Breast epithelium (tissue), 4 donors: ENCODE measurements at regions not wholly inside any gene's neighbourhood (a gene's known extent, or its start where the extent isn't known, plus 50 kb on each side); places are given as distances from the start of the nearest gene placed in this dataset.

Experiments used
- DNase-seq, 2 donors: peaks; one replicate each; pipeline ENCODE4 v3.0.0-alpha.2; 2019; ENCODE audit warnings: low spot score in 2 of 2
- H3K27ac ChIP-seq, 2 donors: fragments of 200-600 bp; sonication (generic) in 1 of 2; one replicate each; pipeline ENCODE4 v1.5.1; 2016 to 2019; ENCODE audit warnings: mild to moderate bottlenecking in 1 of 2
- H3K27me3 ChIP-seq, 2 donors: fragments of 200-600 bp; sonication (generic) in 1 of 2; one replicate each; pipeline versions ENCODE4 v1.5.1 to v1.6.0; 2017 to 2019; ENCODE audit warnings: control low read depth in 1 of 2, mild to moderate bottlenecking in 1 of 2
- H3K36me3 ChIP-seq: fragments of 200-600 bp; one replicate; pipeline ENCODE4 v1.5.1; 2019
- H3K4me1 ChIP-seq, 2 donors: fragments of 200-600 bp; sonication (generic); one replicate each; pipeline ENCODE4 v1.5.1; 2016 to 2019; ENCODE audit warnings: control low read depth in 1 of 2
- H3K4me3 ChIP-seq, 3 donors: fragments of 200-600 bp; sonication (generic); 1 replicate in 2 of 3; 2 replicates in 1 of 3; pipeline ENCODE4 v1.5.1; 2016 to 2019; ENCODE audit warnings: mild to moderate bottlenecking in 3 of 3, moderate library complexity in 2 of 3
- H3K9me3 ChIP-seq, 2 donors: fragments of 200-600 bp; sonication (generic) in 1 of 2; one replicate each; pipeline ENCODE4 v1.5.1; 2016 to 2019; ENCODE audit warnings: control low read depth in 1 of 2
- POLR2A ChIP-seq: fragments of 450-650 bp; IDR thresholded peaks from one replicate; pipeline ENCODE4 v1.6.1; 2016; ENCODE audit warnings: antibody characterized with exemption, mild to moderate bottlenecking, moderate library complexity
- POLR2AphosphoS5 ChIP-seq, 3 donors: sonication (generic); formaldehyde crosslinking; IDR thresholded peaks; one replicate each; pipeline ENCODE4 v1.6.1; 2017; ENCODE audit warnings: antibody characterized with exemption in 3 of 3
- intact Hi-C: fragments of 100-400 bp; cut with DNase I; formaldehyde crosslinking; loops from one replicate; pipeline ENCODE4 v1.15.1; 2023; ENCODE audit warnings: low total_unique reads
- TF ChIP-seq, protein P1 (sequence below), 3 donors: fragments of 450-650 bp; IDR thresholded peaks; one replicate each; pipeline ENCODE4 v1.5.1; 2016 to 2017; ENCODE audit warnings: antibody characterized with exemption in 3 of 3, mild to moderate bottlenecking in 3 of 3, moderate library complexity in 3 of 3

DNA sequence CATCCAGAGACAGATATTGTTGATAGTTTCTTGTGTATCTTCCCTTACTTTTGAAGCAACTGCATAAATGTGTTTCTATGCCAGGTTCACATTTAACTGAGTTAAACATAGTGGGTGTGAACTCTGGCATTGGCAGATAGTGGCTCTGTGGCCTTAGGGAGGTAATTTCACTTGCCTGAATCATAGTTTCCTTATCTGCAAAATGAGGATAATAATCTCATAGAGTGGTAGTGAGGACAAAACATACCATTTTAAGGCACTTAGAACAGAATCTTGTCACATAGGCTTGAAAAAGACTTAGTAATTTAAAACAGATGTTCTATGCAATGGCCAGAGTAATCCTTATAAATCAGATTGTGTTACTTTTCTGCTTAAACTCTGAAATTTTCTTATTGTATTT is 56.4 kb upstream of the SYN3 start:
- intact Hi-C loops, result no loop called here
- TF ChIP-seq POLR2A, result no peak
- TF ChIP-seq, protein P1, sequence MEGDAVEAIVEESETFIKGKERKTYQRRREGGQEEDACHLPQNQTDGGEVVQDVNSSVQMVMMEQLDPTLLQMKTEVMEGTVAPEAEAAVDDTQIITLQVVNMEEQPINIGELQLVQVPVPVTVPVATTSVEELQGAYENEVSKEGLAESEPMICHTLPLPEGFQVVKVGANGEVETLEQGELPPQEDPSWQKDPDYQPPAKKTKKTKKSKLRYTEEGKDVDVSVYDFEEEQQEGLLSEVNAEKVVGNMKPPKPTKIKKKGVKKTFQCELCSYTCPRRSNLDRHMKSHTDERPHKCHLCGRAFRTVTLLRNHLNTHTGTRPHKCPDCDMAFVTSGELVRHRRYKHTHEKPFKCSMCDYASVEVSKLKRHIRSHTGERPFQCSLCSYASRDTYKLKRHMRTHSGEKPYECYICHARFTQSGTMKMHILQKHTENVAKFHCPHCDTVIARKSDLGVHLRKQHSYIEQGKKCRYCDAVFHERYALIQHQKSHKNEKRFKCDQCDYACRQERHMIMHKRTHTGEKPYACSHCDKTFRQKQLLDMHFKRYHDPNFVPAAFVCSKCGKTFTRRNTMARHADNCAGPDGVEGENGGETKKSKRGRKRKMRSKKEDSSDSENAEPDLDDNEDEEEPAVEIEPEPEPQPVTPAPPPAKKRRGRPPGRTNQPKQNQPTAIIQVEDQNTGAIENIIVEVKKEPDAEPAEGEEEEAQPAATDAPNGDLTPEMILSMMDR (IDR thresholded peaks at IDR 0.05), result no peak
- no peak for TF ChIP-seq POLR2AphosphoS5 (IDR thresholded peaks at IDR 0.05)

DNA sequence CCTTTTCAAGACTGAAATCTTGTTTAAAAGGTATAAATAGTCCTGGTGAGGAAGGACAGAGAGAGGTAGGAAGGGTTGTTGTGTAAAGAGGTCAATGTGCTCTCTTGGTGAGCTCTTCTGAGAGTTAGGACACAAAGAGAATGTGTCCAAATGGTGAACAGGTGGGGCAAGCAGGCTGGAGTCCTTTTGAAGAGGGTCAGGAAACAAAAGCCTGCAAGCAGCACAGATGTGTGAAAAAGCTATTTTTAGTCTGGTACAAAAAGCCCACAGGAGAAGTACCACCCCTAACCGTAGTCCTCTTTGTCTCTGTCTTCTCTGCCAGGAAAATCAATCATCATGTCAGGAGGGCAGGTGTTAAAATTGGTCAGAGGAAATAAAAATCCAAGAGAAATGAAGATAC is 54.4 kb upstream of the SYN3 start:
- no peak for DNase-seq
- intact Hi-C loops, result no loop called here
- Histone ChIP-seq H3K9me3 (no peaks in the 10 kb centered on the region), H3K4me1 (no peaks in the 10 kb centered on the region), H3K27me3 (no peaks in the 10 kb centered on the region), H3K36me3 (no peaks in the 10 kb centered on the region), H3K4me3 (no peak overlapping the region), H3K27ac (no peak overlapping the region)
- TF ChIP-seq, protein P1 (IDR thresholded peaks at IDR 0.05), result no peak
- no peak for TF ChIP-seq POLR2A
- TF ChIP-seq POLR2AphosphoS5 (IDR thresholded peaks at IDR 0.05), result no peak

More for the DNA sequence above, 56.4 kb upstream of the SYN3 start:
- H3K27me3 ChIP-seq, result no peaks in the 10 kb centered on the region
- H3K36me3 ChIP-seq, result no peaks in the 10 kb centered on the region
- no peak for DNase-seq
- no peaks in the 10 kb centered on the region for H3K4me1 ChIP-seq
- no peak overlapping the region for H3K27ac ChIP-seq
- no peaks in the 10 kb centered on the region for H3K9me3 ChIP-seq
- no peak overlapping the region for H3K4me3 ChIP-seq

DNA sequence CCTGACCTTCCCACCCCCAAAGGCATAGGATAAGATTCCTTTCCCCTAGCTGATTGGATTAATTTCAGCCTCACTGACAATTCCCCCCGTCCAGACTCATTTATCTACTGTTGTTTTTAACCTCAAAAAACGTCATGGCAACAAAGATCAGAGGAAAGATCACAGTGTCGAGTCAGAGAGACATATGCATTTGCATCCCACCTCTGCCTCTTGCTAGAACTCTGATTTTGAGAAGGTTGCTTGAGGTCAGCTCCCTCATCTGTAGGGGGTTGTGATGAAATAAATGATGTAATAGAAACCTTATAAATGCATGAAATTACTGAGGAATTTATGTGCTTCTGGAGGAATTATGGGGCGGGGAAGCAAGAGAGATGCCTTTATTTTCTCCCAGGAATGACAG is 53.3 kb upstream of the SYN3 start:
- H3K36me3 ChIP-seq, result no peaks in the 10 kb centered on the region
- no peaks in the 10 kb centered on the region for H3K9me3 ChIP-seq
- H3K4me3 ChIP-seq, result no peak overlapping the region
- no peak overlapping the region for H3K27ac ChIP-seq
- TF ChIP-seq, protein P1 (IDR thresholded peaks at IDR 0.05), result no peak
- TF ChIP-seq POLR2A (no peak), POLR2AphosphoS5 (IDR thresholded peaks at IDR 0.05) (no peak)
- no peaks in the 10 kb centered on the region for H3K4me1 ChIP-seq
- intact Hi-C loops, result no loop called here
- H3K27me3 ChIP-seq, result no peaks in the 10 kb centered on the region
- no peak for DNase-seq

DNA sequence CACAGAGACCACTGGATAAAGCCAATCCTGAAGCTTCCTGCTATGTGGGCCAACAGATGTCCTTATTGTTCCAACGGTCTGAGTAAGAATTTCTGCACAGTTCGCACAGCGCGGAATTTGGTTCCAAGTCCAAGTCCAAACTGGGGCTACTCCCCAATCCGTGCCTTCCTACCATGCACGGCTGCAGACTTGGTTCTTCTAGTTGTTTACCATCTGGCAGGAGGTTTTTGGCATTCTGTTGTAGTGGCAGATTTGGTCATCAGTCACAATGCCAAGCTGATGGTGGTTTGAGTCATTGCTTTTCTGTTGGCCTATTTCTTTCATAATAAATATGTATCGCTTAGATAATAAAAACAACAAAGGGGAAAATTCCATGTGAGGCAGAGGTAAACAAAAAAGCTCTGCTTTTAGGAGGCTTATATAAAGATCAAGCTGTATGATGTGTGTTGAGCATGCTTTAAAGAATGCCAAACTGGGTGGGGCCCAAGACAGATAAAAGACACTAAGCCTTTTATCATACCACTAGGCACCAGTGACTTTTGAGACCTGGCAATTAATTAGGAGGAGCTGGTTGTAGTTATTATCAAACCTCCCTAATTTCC is 52.5 kb upstream of the SYN3 start:
- DNase-seq, result no peak
- no peak overlapping the region for H3K4me3 ChIP-seq
- no peaks in the 10 kb centered on the region for H3K27me3 ChIP-seq
- H3K9me3 ChIP-seq, result no peaks in the 10 kb centered on the region
- no peak for TF ChIP-seq POLR2AphosphoS5 (IDR thresholded peaks at IDR 0.05)
- TF ChIP-seq POLR2A, result no peak
- TF ChIP-seq, protein P1 (IDR thresholded peaks at IDR 0.05), result no peak
- H3K36me3 ChIP-seq, result no peaks in the 10 kb centered on the region
- no peaks in the 10 kb centered on the region for H3K4me1 ChIP-seq
- intact Hi-C loops, result no loop called here
- no peak overlapping the region for H3K27ac ChIP-seq

DNA sequence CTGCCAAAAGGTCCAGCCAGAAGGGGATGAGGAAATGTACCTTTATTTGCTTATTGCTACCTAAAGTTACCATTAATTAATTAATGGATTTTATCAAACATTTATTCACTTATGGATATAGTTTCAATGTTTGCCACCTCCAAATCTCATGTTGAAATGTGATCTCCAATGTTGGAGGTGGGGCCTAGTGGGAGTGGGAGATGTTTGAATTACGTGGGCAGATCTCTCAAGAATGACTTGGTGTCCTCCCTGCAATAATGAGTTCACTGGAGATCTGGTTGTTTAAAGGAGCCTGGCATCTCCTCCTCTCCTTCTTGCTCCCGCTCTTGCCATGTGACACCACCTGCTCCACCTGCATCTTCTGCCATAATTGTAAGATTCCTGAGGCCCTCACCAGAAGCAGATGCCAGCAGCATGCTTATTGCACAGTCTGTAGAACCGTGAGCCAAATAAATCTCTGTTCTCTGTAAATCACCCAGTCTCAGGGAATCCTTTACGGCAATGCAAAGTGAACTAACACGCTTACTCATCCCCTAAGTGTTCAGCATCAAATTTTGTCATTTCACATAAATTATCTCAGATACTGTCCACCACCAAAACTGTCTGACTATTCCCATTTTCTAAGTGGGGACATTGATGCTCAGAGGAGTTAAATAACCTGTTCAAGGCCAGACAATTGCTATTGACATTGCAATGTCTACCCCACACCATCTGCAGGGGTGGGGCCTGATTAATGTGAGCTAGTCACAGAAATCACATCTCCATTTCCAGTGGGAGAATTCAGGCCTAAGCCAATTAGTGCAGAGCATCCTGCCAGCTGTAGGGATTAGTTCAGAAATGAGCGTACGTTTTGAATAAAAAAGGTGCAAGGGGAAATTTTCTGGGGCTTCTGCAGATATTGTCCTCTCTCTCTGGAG is 51.6 kb upstream of the SYN3 start:
- no peak for DNase-seq
- Histone ChIP-seq H3K27ac (no peak overlapping the region), H3K9me3 (no peaks in the 10 kb centered on the region), H3K4me3 (no peak overlapping the region), H3K36me3 (no peaks in the 10 kb centered on the region), H3K27me3 (no peaks in the 10 kb centered on the region), H3K4me1 (no peaks in the 10 kb centered on the region)
- no peak for TF ChIP-seq POLR2A
- TF ChIP-seq, protein P1 (IDR thresholded peaks at IDR 0.05), result no peak
- TF ChIP-seq POLR2AphosphoS5 (IDR thresholded peaks at IDR 0.05), result no peak
- intact Hi-C loops, result no loop called here
